Middle frontal gyrus (tissue), 1 donor: ENCODE measurements at regions not wholly inside any gene's neighbourhood (a gene's known extent, or its start where the extent isn't known, plus 50 kb on each side); places are given as distances from the start of the nearest gene placed in this dataset.
A peak's percentile ranks its signal among the peaks of the same experiment; 100 is the strongest.

Experiments used
- DNase-seq: peaks from one replicate; pipeline ENCODE4 v3.0.0-alpha.2; 2015; ENCODE audit warnings: low spot score; ENCODE audit errors: extremely low spot score

- DNase-seq, result no peak
Measured at GRCh38 chr10:128525444-128525843, 399.2 kb upstream of the MKI67 start.

- DNase-seq, result no peak
Measured at GRCh38 chr10:128525936-128526335, 399.7 kb upstream of the MKI67 start.

GRCh38 chr10:128526791-128527375, 400.7 kb upstream of the MKI67 start:
- peak; percentile 18 for DNase-seq

GRCh38 chr10:128527711-128528110, 401.5 kb upstream of the MKI67 start:
- DNase-seq, result no peak

GRCh38 chr10:128528167-128528566, 401.9 kb upstream of the MKI67 start:
- no peak for DNase-seq

DNA sequence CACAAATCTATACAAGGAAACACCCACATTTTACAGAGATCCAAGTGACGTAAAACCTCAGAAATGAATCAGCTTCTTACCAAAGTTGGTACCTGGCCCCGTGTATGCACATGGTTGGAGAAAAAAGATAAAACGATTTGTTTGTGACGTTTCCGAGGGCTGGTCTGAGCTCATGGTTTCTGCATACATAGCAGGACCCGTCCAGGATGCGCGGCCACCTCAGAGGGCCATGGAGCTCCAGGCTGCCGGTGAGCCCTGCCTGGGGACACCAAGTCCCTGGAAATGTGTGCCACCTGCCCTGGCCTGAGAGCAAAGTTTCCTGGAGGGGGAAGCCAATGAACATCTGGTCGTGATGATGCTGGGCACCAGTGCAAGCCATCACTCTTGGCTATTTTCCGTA, 402.6 kb upstream of the MKI67 start:
- no peak for DNase-seq

DNA sequence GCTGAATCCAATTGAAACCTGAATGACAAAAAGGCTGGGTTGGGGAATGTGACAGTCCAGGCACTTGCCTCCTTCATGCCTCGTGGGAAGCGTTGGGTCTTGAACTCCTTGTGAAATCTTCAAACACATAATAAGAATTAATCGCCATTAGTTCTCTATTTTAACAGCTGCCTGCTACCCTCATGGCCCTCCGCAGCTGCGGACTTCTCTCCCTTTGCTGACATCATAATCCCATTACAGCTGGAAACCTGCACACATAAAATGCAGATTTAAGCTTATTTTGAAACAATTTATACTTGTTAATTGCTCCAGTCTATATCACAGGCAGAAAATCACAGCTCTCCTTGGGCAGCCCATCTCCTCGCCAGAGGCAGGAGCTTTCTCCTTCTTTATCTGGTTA, 403.0 kb upstream of the MKI67 start:
- no peak for DNase-seq

GRCh38 chr10:128530301-128530700, 404.1 kb upstream of the MKI67 start:
- peak; percentile 5 for DNase-seq

DNA sequence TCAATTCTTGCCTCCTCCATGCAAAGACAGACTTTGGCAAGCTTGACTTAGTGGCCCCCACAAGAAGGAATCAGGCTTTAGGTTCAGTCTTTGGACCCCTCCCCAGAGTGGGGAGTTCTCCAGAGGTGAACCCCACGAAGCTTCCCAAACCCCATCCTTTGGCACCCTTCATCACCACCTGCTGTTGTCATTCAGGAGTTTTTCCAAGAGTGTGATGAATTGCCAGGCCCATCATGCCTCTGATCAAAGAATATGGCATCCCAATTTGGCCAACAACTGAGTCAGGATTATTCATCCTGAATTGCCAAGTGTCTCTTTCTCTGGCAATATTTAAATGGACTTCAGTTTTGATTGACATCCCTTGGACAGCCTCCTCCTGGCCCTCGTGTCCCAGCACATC, 404.7 kb upstream of the MKI67 start:
- no peak for DNase-seq

DNA sequence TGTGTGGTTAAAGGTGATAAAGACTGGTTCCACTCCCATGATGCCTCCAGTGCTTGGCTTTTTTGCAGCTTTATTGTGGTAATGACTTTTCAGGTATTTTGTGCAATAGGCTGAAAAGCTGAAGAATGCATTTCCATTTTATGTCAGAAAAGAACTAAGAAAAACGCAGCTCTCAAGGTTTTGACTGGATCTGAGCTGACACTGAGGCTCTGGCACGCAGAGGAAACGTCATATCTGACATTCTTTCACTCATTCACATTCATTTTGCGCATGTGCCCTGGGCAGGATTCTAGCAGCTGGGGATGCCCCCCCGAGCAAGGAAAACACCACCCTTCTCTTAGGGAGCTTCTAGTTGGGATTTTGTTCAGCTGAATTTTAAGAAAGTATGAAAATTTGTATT, 408.5 kb upstream of the MKI67 start:
- no peak for DNase-seq

DNA sequence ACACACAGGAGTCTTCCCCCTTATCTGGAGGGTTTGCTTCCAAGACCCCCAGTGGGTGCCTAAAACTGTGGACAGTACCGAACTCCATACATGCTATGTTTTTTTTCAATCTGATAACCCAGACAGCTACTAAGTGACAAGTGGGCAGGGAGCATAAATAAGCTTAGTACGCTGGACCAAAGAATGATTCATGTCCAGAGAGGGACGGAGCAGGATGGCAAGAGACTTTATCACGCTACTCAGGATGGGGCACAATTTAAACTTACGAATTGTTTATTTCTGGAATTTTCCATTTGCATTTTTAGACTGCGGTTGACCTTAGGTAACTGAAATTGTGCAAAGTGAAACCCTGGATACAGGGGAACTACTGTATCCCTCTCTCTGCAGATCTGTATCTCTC, 410.0 kb upstream of the MKI67 start:
- no peak for DNase-seq

- DNase-seq, result no peak
Measured at GRCh38 chr10:128537834-128538330, 411.7 kb upstream of the MKI67 start.

DNA sequence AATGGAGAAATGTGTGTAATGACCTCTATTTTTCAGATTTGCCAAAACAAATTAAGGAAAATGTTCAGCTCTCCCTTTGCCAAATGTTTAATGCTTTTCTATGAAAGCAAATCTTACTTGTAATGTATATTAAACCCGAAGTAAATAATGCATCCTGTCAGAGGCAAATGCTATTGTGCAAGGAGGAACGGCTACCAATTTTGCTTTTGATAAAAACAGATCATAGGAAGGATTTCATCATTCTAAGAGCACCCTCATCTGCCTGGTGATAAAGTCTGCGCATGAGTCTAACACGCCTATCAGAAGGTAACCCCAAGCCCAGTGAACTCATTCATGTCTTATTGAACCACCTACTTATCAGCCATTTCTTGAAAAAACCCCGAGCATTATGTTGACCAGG, 412.4 kb upstream of the MKI67 start:
- no peak for DNase-seq

DNA sequence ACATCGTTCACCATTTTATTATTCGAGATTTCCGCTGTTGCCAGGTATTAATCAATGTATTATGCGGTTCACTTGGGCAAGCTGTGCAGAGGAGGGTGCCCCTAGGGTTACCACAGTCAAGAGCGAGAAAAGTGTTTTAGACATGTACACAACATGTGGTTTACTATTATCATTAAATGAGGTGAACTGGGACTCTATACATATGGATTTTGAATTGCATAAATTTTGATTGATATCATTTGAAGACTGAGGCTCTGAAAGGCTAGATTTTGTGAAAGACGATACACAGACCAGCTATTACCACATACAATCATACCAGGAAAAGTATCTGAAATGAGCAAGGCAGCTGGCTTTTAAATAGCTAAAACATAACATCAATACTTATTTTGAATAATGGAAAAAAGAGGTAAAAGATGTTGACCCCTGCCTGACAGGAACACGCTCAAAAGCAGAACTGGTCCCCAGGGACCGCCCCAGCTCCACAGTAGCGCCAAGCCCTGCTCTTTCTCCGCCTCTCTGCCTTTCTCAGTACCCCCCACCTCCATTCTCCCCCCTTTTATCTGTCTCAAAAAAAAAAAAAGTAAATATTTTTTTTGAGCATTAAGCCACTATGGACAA, 413.4 kb upstream of the MKI67 start:
- DNase-seq, result no peak

GRCh38 chr10:128540128-128540762, 414.0 kb upstream of the MKI67 start:
- no peak for DNase-seq

DNA sequence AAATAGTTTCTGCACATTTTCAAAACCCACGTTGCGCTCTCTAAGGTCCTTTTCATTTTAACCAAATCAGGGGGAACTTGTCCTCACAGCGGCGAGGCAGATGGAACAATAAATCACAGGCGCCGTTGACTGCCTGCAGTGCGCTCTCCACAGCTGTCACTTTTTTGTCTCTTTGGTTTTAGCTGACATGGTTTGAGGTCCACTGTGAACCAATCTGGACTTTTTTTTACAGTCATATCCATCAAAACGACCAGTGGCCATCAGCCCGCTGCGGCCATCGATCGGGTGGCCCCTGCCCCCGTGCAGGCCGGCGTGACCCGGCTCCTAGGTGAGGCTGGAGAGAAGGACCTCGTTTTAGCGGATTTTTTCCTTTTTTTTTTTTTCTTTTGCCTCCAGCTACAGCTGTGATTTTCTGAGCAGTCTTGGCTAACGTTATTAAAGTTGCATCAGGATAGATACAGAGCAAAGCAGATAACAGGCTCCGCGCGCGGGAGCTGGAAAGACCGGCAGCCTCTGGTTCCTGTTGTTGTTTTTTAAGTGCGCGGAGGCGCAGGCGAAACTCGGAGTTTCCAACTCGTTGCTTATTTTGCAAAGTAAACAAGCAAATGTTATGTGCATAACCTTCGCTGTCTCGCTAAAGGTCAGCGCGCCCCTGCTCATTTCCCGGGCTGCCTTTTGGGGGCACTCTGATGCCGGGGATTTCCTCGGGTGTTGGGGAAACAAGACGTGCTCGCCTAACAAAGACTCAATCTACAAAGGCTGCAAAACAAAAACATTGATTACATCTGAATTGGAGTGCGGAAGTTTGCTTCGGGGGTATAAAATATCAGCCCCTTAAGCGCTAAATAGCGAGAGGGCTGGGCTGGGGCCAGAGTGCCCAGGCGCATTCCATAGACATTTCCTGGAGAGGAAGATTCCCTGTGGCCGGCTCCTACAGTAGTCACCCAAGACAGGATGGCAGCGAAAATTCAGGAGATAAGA, 414.8 kb upstream of the MKI67 start:
- DNase-seq, result no peak

DNA sequence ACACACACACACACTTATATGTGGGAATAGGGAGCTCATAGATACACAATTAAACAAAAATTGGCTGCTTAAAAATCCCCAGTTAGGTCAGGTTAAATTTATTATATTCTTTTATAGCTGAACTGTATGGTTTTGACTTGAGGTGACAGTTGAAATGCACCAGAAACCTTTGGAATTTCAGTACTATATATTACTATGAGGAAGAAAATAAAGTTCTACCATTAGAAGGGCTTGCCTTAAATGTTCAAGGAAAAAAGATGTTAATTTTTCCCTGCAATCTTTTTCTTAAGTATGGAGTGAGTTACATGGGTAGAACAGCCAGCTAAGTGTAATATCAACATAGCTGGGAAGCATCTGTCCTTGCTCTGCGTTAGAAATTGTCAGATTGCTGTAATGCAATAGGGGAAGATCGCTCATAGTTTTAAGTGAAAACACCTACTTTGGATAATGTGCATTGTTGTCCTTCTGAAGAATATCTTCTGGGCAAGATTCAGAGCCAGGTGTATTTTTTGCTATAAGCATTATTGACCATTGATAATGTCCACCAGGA, 415.8 kb upstream of the MKI67 start:
- no peak for DNase-seq

DNA sequence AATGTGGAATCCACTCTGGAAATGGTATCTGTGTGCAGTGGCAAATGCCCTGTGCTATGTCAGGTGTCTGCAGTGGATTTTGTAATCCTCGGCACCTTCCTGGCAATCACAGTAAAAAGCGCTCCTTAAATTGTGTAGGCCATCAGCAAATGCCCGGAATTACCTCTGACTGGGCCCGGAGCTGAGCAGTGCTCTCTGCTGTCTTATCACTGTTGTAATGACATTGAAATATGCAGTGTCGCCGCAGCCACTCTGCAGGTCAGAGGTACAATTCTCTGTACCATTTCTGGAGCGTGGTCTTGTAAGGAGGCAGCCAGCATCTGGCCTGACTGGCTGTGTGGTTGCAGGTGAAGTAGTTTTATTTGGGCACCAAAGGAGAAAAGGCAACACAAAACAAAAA, 416.4 kb upstream of the MKI67 start:
- DNase-seq, result no peak

- DNase-seq, result no peak
Measured at GRCh38 chr10:128543151-128543550, 416.9 kb upstream of the MKI67 start.

DNA sequence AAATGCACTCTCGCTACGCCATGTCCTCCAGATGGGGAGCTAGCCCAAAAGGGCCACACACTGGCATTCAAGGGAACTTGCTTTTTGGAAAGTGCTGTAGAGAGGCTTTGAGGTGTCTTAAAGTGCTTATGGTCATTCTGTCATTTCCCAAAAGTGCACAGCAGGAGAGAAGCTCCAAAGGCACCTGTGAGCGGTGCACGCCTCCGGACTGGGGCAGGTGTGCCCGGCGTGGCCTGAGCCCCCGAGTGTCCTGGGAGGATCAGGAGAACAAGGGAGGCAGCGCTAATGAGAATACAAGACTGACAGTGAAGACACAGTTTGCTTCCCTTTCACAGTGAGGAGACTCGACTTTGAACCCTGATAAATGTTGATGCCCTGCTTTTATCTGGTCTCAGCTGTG, 419.0 kb upstream of the MKI67 start:
- DNase-seq, result no peak

DNA sequence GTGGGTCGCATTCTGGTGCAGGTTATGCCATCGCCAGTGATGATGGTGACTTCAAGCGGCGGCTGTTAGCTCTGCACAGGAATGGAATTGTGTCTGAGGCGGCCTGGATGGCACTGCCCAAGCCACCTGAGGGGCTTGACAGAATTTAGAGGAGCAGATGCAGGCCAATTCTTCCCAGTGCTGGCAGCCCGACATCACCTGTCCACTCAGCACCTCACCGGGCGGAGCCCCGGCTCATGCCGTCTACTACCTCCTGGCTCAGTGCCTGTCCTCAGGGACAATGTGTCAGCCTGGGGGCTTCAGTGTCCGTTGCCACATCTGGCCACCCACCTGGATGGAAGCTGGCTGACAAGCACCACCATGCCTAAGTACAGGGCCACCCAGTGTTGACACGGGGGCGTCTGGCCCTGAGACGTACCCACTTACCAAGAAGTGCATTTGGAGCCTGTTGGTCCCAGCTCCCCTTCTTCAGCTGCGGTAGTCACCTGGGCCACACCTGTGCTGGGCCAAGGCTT, 420.5 kb upstream of the MKI67 start:
- DNase-seq, result no peak
